Smooth muscle cell (in vitro differentiated cells): ENCODE measurements at regions not wholly inside any gene's neighbourhood (a gene's known extent, or its start where the extent isn't known, plus 50 kb on each side); places are given as distances from the start of the nearest gene placed in this dataset.

Experiments used
- DNase-seq: peaks from one replicate; lab custom pipeline; 2025; ENCODE audit not compliant: unreplicated experiment; lab: John Stamatoyannopoulos, UW
- H2AFZ ChIP-seq: fragments of 200-600 bp; sonication (generic); 2 replicates; pipeline ENCODE4 v1.6.0; 2016; ENCODE audit warnings: antibody characterized with exemption, low read depth, mild to moderate bottlenecking
- H3F3A ChIP-seq: fragments of 200-600 bp; sonication (generic); 2 replicates; pipeline ENCODE4 v1.6.0; 2017; ENCODE audit warnings: antibody characterized with exemption, low read depth
- H3K27ac ChIP-seq: fragments of 200-600 bp; sonication (generic); 2 replicates; pipeline ENCODE4 v1.5.1; 2016; ENCODE audit warnings: low read depth, mild to moderate bottlenecking
- H3K27me3 ChIP-seq: fragments of 200-600 bp; sonication (generic); 2 replicates; pipeline ENCODE4 v1.6.1; 2016; ENCODE audit warnings: low read depth, mild to moderate bottlenecking
- H3K36me3 ChIP-seq: fragments of 200-600 bp; sonication (generic); 2 replicates; pipeline ENCODE4 v1.5.1; 2016; ENCODE audit warnings: low read depth
- H3K4me1 ChIP-seq: fragments of 200-600 bp; sonication (generic); 2 replicates; pipeline ENCODE4 v1.5.1; 2016; ENCODE audit warnings: low read depth
- H3K4me2 ChIP-seq: fragments of 200-600 bp; sonication (generic); 2 replicates; pipeline ENCODE4 v1.6.0; 2016; ENCODE audit warnings: mild to moderate bottlenecking
- H3K4me3 ChIP-seq: fragments of 200-600 bp; sonication (generic); 2 replicates; pipeline ENCODE4 v1.5.1; 2016; ENCODE audit warnings: mild to moderate bottlenecking
- H3K79me2 ChIP-seq: fragments of 200-600 bp; sonication (generic); 2 replicates; pipeline ENCODE4 v1.6.0; 2016; ENCODE audit warnings: low read depth, mild to moderate bottlenecking
- H3K9ac ChIP-seq: fragments of 200-600 bp; sonication (generic); 2 replicates; pipeline ENCODE4 v1.6.0; 2016; ENCODE audit warnings: low read depth
- H3K9me3 ChIP-seq: fragments of 200-600 bp; sonication (generic); replicated peaks from 2 replicates; pipeline ENCODE4 v1.5.1; 2016; ENCODE audit warnings: low read depth
- H4K20me1 ChIP-seq: fragments of 200-600 bp; sonication (generic); 2 replicates; pipeline ENCODE4 v1.6.0; 2016; ENCODE audit warnings: low read depth
- WGBS: methylation state at CpG from one replicate; pipeline ENCODE4 v1.1.7; 2016; ENCODE audit warnings: low lambda C conversion rate; 5-methylcytosine and 5-hydroxymethylcytosine counted together
- TF ChIP-seq, protein P1 (sequence below): fragments of 200-600 bp; sonication (generic); IDR thresholded peaks from 2 replicates; pipeline ENCODE4 v1.5.1; 2017; ENCODE audit warnings: borderline replicate concordance, mild to moderate bottlenecking, antibody characterized with exemption; ENCODE audit not compliant: insufficient read depth, poor library complexity, severe bottlenecking

DNA sequence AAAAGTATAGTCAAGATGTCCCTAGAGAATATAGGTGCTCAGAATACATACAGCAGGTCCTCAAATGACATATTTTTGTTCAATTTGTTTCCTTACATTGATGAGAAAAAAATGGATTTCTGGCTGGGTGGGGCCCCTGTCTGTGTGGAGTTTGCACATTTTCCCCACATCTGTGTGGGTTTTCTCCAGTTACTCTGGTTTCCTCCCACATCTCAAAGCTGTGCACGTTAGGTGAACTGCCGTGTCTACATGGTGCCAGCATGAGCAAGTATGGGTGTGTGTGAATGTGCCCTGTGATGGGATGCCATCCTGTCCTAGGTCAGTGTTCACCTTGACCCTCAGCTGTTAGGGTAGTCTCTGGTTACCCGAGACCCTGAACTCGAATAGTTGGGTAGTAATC lies 289.1 kb downstream of the GRIN2B start:
- TF ChIP-seq, protein P1, sequence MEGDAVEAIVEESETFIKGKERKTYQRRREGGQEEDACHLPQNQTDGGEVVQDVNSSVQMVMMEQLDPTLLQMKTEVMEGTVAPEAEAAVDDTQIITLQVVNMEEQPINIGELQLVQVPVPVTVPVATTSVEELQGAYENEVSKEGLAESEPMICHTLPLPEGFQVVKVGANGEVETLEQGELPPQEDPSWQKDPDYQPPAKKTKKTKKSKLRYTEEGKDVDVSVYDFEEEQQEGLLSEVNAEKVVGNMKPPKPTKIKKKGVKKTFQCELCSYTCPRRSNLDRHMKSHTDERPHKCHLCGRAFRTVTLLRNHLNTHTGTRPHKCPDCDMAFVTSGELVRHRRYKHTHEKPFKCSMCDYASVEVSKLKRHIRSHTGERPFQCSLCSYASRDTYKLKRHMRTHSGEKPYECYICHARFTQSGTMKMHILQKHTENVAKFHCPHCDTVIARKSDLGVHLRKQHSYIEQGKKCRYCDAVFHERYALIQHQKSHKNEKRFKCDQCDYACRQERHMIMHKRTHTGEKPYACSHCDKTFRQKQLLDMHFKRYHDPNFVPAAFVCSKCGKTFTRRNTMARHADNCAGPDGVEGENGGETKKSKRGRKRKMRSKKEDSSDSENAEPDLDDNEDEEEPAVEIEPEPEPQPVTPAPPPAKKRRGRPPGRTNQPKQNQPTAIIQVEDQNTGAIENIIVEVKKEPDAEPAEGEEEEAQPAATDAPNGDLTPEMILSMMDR: no peak
- Histone ChIP-seq H3K4me2 (no peak overlapping the region), H3K4me3 (no peak overlapping the region), H3K79me2 (no peaks in the 10 kb centered on the region), H3K36me3 (no peaks in the 10 kb centered on the region), H3K4me1 (peaks cover 5% of the 10 kb centered on the region), H3K27ac (no peak overlapping the region), H3F3A (no peaks in the 10 kb centered on the region), H3K27me3 (peaks cover 3% of the 10 kb centered on the region), H2AFZ (no peak overlapping the region), H4K20me1 (no peaks in the 10 kb centered on the region), H3K9me3 (no peaks in the 10 kb centered on the region), H3K9ac (no peak overlapping the region)
- WGBS: 95% methylated on average over 4 of the region's 4 CpGs
- no peak for DNase-seq

DNA sequence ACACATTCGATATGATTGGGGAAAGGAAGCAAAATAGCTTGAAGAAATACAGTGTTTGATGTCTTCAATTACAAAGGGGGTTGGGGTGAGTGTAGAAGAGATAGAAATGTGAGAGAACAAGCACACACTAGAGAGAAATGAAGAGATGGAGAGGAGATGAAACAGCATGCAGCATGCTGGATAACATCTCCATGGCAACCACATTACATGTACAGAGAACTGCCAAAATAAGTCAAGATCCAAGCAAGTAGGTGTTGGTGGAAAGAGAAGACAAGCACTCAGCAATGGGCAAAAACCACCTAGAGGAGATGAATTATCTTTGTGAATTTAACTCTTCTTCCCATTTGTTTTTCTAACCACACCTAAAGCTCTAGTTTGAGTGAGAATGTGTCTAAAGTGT lies 289.8 kb downstream of the GRIN2B start:
- no peaks in the 10 kb centered on the region for H3F3A ChIP-seq
- 83% methylated on average over 1 of the region's 1 CpG for WGBS
- no peak overlapping the region for H3K27ac ChIP-seq
- H3K36me3 ChIP-seq: no peaks in the 10 kb centered on the region
- TF ChIP-seq, protein P1: no peak
- H3K9me3 ChIP-seq: no peaks in the 10 kb centered on the region
- H3K9ac ChIP-seq: no peak overlapping the region
- H3K79me2 ChIP-seq: no peaks in the 10 kb centered on the region
- no peaks in the 10 kb centered on the region for H4K20me1 ChIP-seq
- DNase-seq: no peak
- peaks cover 5% of the 10 kb centered on the region for H3K4me1 ChIP-seq
- no peak overlapping the region for H3K4me3 ChIP-seq
- H3K27me3 ChIP-seq: peaks cover 3% of the 10 kb centered on the region
- no peak overlapping the region for H2AFZ ChIP-seq
- H3K4me2 ChIP-seq: no peak overlapping the region

DNA sequence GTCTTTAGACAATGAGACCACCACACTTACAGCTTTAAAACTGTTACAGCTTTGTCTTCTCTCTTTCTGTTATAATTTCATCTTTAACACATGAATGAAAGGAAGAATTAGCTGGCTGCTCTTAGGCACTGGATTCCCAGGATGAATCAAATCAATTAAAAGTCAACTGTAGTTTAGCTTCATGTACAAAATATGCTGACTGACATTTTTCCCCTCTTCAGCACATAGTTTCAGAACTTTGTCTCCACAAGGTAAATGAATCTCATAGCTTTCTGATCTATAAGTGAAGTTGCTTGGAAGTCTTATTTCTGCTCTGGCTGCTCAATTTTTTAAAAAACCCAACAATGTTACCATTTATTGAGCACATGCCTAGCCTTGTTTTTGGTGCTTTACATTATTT lies 293.8 kb downstream of the GRIN2B start:
- no peak overlapping the region for H3K9ac ChIP-seq
- DNase-seq: no peak
- no peaks in the 10 kb centered on the region for H3F3A ChIP-seq
- peaks cover 4% of the 10 kb centered on the region for H3K27me3 ChIP-seq
- no peaks in the 10 kb centered on the region for H3K9me3 ChIP-seq
- H3K27ac ChIP-seq: no peak overlapping the region
- H3K79me2 ChIP-seq: no peaks in the 10 kb centered on the region
- no peaks in the 10 kb centered on the region for H3K36me3 ChIP-seq
- no peak overlapping the region for H3K4me2 ChIP-seq
- no peak overlapping the region for H3K4me3 ChIP-seq
- no peaks in the 10 kb centered on the region for H4K20me1 ChIP-seq
- H2AFZ ChIP-seq: no peak overlapping the region
- peaks cover 5% of the 10 kb centered on the region for H3K4me1 ChIP-seq
- TF ChIP-seq, protein P1: no peak

DNA sequence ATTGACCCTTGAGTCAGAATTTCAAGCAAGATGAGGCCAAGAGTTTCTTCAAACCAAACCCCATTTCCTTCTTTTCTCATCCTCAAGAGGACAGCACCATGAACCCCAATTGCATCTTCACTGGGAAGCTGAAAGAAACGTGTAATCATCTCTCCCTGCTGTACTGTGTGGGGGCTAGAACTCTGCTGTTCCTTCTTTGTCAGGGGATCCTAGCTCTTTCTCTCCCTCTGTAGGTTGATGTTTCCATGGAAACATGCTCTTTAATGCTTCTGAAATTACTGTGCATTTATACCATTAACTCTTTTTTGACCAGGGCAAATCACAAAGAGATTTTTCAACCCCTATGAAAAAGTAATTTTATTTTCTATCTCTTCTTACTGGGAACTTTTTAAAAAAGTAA lies 295.1 kb downstream of the GRIN2B start:
- no peaks in the 10 kb centered on the region for H3K9me3 ChIP-seq
- no peak overlapping the region for H3K4me2 ChIP-seq
- DNase-seq: no peak
- peaks cover 9% of the 10 kb centered on the region for H3K27me3 ChIP-seq
- H3K4me3 ChIP-seq: no peak overlapping the region
- no peak overlapping the region for H3K27ac ChIP-seq
- no peaks in the 10 kb centered on the region for H3K36me3 ChIP-seq
- H4K20me1 ChIP-seq: no peaks in the 10 kb centered on the region
- H3K4me1 ChIP-seq: peaks cover 3% of the 10 kb centered on the region
- H3F3A ChIP-seq: no peaks in the 10 kb centered on the region
- H2AFZ ChIP-seq: no peak overlapping the region
- 53% methylated on average over 1 of the region's 1 CpG for WGBS
- TF ChIP-seq, protein P1: no peak
- no peak overlapping the region for H3K9ac ChIP-seq
- no peaks in the 10 kb centered on the region for H3K79me2 ChIP-seq
